ENCODE measurements at regions not wholly inside any gene's neighbourhood (a gene's known extent, or its start where the extent isn't known, plus 50 kb on each side); places are given as distances from the start of the nearest gene placed in this dataset.

- no peak for DNase-seq
Observed at GRCh38 chr7:16978358-16979244, 96.8 kb upstream of the AGR3 start.

DNA sequence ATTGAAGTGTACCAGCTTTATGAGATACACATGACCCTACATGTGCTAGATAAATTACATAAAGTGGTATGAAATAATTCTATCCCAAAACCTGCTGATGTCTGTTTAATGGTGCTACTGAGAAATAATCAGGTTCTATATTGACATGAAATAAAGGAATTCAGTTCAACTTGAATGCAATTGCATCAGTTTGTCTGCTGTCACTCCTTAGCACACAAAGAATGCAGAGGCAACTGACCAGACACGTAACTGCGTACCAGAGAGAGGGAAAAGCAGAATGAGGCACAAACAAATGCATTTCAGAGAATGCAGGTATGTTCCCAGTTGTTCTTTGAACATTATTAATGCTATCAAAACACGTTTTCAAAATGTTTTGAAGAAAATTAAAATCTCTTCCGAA lies 98.8 kb upstream of the AGR3 start:
- DNase-seq = no peak

GRCh38 chr7:16982640-16983350 lies 101.0 kb upstream of the AGR3 start:
- DNase-seq = peak in 1 of 2 donors; percentile 63

DNA sequence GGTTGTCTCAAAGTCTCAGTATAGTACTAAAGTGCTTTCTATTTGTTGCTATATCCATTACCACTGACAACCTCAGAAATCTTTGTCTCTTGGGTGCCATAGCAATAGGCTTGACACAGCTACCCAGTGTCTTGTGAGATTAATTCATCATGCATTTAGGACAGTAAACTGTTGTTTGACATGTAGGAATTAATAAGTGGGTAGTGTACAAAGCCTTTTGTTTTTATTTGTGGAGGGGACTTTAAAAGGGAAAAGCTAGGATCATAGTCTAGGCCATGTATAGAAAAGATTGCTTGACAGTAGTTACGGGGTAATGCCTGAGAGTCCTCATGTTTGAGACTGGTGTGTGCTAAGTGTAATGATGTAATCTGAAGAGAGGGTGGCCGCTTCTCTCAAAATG lies 102.6 kb upstream of the AGR3 start:
- DNase-seq = peak in 1 of 2 donors; percentile 50

- DNase-seq = no peak
Observed at GRCh38 chr7:16985621-16986020, 103.8 kb upstream of the AGR3 start.

DNA sequence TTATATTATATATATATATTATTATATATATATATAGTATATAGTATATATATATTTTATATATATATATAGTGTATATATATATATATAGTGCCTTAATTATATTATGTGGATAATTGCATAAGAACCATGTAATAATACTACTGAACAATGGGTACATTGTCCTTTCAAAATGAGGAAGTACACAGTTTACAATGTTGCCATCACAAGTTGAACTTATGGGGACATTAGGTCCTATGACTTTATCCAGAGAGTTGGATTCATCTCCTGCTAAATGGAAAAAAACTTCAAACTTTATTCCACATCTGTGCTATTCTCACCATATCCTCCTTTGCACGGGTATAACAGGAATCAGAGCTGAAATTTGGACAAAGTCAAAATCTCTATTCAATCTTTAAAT lies 105.0 kb upstream of the AGR3 start:
- no peak for DNase-seq

DNA sequence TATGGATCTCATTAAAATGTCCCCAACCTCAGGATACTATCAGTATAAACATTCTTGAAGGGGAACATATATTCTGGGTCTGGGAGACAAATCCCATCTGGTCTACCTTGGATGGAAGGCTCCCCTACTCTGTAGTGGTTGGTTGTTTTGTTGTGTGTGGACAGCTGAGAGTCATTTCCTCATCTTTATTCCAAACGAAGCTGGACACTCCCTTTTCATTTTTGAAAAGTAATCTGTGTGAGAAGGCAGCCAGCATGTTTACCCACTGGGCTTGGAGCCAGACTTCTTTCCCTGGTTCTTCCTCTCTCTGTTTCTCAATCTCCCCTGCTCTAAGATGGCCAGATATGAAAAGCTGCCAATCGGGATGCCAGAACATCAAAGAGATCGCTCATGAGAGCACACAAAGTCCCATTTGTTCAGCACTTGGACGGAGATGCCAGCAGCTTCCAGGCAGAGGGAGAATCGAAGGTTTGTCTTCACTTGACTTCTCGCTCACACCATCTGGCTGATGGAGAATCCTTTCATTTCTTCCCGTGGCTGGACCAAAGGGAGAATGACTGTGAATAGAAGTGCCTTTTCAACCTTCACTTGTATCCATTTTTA lies 108.1 kb upstream of the AGR3 start:
- peak; percentile 81 to 88 for DNase-seq

- DNase-seq = no peak
Observed at GRCh38 chr7:16991551-16991950, 109.8 kb upstream of the AGR3 start.

DNA sequence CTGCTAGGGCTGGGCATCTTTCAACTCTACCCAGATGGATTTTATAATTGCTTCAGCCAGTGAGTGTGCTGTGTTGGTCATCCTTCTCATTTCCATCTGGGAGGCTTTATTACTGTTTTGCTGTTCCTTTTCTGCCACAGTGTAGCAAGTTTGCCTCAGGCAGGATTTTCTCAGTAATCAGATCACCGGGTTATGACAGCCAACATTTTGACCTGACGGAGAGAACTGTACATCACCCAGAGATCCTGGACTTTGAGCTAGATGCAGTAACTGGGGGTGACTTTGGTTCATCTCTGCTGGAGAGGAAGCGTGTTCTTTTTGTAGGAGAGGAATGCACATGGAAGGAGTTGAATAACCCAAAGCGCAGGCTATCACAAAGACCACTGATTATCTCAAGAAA lies 111.8 kb upstream of the AGR3 start:
- DNase-seq = no peak

GRCh38 chr7:16998481-16999051 lies 116.8 kb upstream of the AGR3 start:
- no peak for DNase-seq

DNA sequence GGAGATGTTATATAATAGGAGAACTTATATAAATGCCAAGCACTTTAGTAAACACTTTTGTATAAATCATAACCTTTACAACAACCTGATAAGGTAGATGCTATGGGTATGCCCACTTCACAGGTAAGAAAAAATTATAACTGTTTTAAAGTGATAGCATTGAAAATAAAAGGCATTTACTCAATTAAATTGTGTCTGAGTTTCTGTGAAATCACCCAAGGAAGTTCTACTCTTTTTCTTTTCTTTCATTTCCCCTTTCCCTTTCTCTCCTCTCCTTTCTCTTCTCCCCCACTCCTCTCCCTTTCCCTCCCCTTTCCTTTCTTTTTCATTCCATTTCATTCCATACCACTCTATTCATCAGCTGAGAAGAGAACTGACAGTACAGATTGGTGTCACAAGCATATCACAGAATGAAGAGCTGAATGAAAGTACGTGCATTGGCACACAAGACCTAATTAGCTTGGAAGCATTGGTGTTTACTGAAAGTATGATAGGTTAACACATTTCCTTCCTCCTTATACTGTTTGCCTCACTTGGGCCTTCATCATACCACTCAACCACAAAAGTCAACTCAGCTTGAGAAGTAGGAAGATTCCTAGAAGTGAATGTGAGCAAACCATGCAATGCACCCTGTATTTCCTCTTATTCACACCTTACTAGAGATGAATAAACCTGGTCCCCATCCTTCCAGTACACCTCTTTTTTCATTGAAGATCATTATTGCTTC lies 117.9 kb upstream of the AGR3 start:
- no peak for DNase-seq

GRCh38 chr7:17005271-17005670 lies 123.5 kb upstream of the AGR3 start:
- DNase-seq = no peak

GRCh38 chr7:17007841-17008240 lies 126.1 kb upstream of the AGR3 start:
- no peak for DNase-seq

DNA sequence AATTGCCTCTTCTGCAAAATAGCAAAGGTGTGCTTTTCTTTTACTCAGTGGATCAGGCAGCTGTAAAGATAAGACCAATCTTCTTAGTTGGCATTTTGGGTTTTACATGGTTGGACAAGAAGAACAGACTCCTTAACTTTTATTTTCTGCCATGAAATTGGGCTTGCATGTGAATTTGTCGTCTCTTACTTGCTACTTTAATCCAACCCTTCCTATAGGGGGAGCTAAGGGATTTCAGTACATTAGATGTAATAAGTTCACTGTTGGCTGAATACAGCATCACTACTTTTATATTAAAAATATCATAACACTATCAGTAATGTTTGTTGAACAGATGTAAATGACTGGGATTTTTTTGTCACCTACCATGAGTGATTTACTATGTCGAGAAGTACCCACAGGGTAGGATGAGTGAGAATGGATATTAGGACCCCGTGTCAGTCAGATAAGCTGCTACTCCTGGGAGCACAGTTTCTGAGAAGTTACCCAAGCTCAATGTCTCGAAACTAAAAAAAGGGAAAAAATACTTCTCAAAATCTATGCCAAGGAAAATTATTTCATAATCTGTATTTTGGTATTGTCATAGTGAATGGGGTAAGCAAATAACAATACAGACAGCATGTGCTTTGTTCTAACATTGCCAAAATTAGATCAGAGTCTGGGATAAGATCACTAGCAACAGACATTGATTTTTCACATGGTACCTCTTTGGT lies 127.4 kb upstream of the AGR3 start:
- DNase-seq = no peak

GRCh38 chr7:17009933-17010332 lies 128.2 kb upstream of the AGR3 start:
- DNase-seq = no peak

DNA sequence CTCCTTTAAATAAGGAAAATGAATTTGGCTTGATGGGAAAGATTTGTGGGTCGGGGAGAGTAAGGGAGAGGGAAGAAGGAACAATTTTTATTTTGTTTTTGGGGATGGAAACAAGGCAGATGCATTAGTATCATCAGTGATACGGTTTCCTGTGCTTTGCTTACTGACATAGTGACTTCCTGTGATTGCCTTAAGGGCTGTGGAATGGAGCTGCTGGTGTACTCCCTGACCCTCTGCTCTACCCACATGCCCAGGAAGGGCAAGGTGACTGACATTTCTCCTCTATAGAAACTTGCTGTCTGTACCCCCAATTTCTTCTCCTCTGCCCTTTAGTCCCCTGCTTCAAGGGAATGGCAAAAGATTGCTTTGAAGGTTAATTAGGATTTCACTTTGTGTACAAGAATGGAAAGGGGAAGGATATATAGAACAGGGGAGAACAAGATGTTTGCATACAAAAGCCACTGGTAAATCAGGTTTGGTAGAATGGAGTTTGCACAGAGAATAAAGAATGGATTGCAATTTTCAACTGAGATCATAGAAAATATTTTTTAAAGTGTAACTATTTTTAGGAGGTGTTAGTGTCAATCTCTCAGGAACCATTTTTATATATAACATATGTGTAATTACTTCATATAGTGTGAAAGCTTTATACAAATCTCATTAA lies 129.0 kb upstream of the AGR3 start:
- DNase-seq = no peak

DNA sequence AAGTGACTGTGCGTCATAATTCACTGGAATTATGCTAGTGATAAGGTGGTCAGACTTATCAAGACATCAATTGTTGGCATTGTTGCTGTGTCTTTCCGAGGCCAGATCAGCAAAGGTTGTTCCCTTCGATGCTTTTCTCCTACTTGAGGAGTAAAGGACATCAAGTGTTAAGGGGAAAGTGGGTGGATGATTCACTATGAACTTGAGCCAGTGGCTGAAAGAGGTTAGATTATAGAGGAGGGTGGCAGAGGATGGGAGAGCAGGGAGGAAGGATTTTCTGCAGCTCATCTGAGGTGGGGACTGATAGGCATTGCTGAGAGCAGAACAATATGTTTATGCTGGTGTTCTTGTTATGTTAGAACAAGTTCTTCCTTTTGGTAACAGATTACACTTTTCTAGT lies 131.4 kb upstream of the AGR3 start:
- DNase-seq = no peak

- no peak for DNase-seq
Observed at GRCh38 chr7:17014686-17015085, 132.9 kb upstream of the AGR3 start.

- DNase-seq = no peak
Observed at GRCh38 chr7:17015598-17016031, 133.8 kb upstream of the AGR3 start.

- DNase-seq = no peak
Observed at GRCh38 chr7:17016402-17017010, 134.7 kb upstream of the AGR3 start.

DNA sequence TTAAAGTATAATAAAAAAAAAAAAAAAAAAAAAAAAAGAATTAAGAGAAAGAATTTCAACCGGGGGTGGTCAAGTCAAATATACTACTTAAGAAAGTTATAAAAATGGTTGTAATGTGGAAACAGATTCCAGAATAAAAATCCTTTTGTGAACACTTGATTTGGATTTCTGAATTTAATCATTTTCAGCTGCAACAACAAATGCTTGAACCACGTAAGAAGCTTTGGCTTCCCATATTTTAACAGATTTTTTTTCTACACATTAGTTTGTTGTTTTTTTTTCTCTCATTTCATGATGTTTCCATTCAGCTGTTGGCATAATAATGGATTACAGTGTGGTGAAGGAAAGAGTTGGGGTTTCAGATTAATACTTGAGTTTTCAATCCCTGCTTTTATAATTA lies 137.3 kb upstream of the AGR3 start:
- DNase-seq = no peak
